Gastrocnemius medialis (tissue), 4 donors: ENCODE measurements at regions not wholly inside any gene's neighbourhood (a gene's known extent, or its start where the extent isn't known, plus 50 kb on each side); places are given as distances from the start of the nearest gene placed in this dataset.

ENCODE experiments used
- ATAC-seq, 2 donors: fragments of 150-250 bp; one replicate each; pipeline ENCODE4 v1.9.1; 2016
- DNase-seq, 2 donors: peaks; one replicate each; pipeline ENCODE4 v3.0.0-alpha.2; 2019
- H3K27ac ChIP-seq, 4 donors: fragments of 200-600 bp; sonication (generic); 1 replicate in 1 of 4; 2 replicates in 3 of 4; pipeline ENCODE4 v1.5.1; 2016 to 2018; ENCODE audit warnings: mild to moderate bottlenecking in 2 of 4, moderate library complexity in 1 of 4
- H3K27me3 ChIP-seq, 3 donors: fragments of 200-600 bp; sonication (generic) in 2 of 3; 1 replicate in 1 of 3; 2 replicates in 2 of 3; pipeline versions ENCODE4 v1.5.1 to v1.6.0; 2016 to 2019; ENCODE audit warnings: mild to moderate bottlenecking in 1 of 3, moderate library complexity in 1 of 3
- H3K36me3 ChIP-seq, 2 donors: fragments of 200-600 bp; sonication (generic) in 1 of 2; one replicate each; pipeline ENCODE4 v1.5.1; 2017 to 2018
- H3K4me1 ChIP-seq, 2 donors: fragments of 200-600 bp; sonication (generic) in 1 of 2; one replicate each; pipeline ENCODE4 v1.5.1; 2016 to 2017; ENCODE audit warnings: mild to moderate bottlenecking in 2 of 2
- H3K4me3 ChIP-seq, 4 donors: fragments of 200-600 bp; sonication (generic) in 3 of 4; 1 replicate in 1 of 4; 2 replicates in 3 of 4; pipeline ENCODE4 v1.5.1; 2016 to 2019; ENCODE audit warnings: mild to moderate bottlenecking in 2 of 4
- H3K9me3 ChIP-seq, 3 donors: fragments of 200-600 bp; sonication (generic) in 2 of 3; 1 replicate in 1 of 3; 2 replicates in 2 of 3; pipeline ENCODE4 v1.5.1; 2016 to 2019
- POLR2A ChIP-seq, 2 donors: fragments of 450-650 bp; IDR thresholded peaks; one replicate each; pipeline ENCODE4 v1.6.1; 2017; ENCODE audit warnings: antibody characterized with exemption in 2 of 2, mild to moderate bottlenecking in 2 of 2, moderate library complexity in 2 of 2
- in situ Hi-C, 4 donors: fragments of 200-750 bp; cut with MboI; loops; one replicate each; pipeline versions ENCODE4 v1.15.0 to v1.8.0; 2017; ENCODE audit warnings: low sequenced_read_pairs in 4 of 4
- intact Hi-C: fragments of 100-400 bp; cut with DNase I; formaldehyde crosslinking; loops from one replicate; pipeline ENCODE4 v1.15.1; 2023; ENCODE audit warnings: low total_unique reads
- TF ChIP-seq, protein P1 (sequence below), 5 experiments: fragments of 450-650 bp in 3 of 5; fragments of 200-600 bp in 2 of 5; sonication (generic) in 2 of 5; IDR thresholded peaks in 4 of 5; conservative IDR thresholded peaks in 1 of 5; 1 replicate in 4 of 5; 2 replicates in 1 of 5; pipeline ENCODE4 v1.5.1; 2016 to 2019; ENCODE audit warnings: antibody characterized with exemption in 5 of 5, mild to moderate bottlenecking in 3 of 5, moderate library complexity in 3 of 5

- intact Hi-C loops (loop anchor here (5.0 kb wide), 1 partner anchor 51 kb away; no protein-coding TSS in a partner anchor), in situ Hi-C loops (no loop called here)
- H3K27ac ChIP-seq, result peak overlapping the region; percentile 56 to 70 (median 62)
- ATAC-seq, result no peak
- peaks cover 0 to 24% of the 10 kb centered on the region in 2 donors for H3K4me1 ChIP-seq
- DNase-seq, result no peak
- no peaks in the 10 kb centered on the region for H3K27me3 ChIP-seq
- H3K4me3 ChIP-seq, result no peak overlapping the region
- H3K9me3 ChIP-seq, result no peaks in the 10 kb centered on the region
- TF ChIP-seq POLR2A (IDR thresholded peaks at IDR 0.05), result no peak
- TF ChIP-seq, protein P1, sequence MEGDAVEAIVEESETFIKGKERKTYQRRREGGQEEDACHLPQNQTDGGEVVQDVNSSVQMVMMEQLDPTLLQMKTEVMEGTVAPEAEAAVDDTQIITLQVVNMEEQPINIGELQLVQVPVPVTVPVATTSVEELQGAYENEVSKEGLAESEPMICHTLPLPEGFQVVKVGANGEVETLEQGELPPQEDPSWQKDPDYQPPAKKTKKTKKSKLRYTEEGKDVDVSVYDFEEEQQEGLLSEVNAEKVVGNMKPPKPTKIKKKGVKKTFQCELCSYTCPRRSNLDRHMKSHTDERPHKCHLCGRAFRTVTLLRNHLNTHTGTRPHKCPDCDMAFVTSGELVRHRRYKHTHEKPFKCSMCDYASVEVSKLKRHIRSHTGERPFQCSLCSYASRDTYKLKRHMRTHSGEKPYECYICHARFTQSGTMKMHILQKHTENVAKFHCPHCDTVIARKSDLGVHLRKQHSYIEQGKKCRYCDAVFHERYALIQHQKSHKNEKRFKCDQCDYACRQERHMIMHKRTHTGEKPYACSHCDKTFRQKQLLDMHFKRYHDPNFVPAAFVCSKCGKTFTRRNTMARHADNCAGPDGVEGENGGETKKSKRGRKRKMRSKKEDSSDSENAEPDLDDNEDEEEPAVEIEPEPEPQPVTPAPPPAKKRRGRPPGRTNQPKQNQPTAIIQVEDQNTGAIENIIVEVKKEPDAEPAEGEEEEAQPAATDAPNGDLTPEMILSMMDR (IDR thresholded peaks at IDR 0.05 in 4 of 5, conservative IDR thresholded peaks at IDR 0.05 in 1 of 5), result no peak
- no peaks in the 10 kb centered on the region for H3K36me3 ChIP-seq
Observed at GRCh38 chr3:16112910-16113504, 61.5 kb upstream of the GALNT15 start.

GRCh38 chr3:16113704-16114103 is 60.8 kb upstream of the GALNT15 start:
- H3K27ac ChIP-seq, result peak overlapping the region; percentile 56 to 70 (median 62)

GRCh38 chr3:16114429-16114828 is 60.1 kb upstream of the GALNT15 start:
- Histone ChIP-seq H3K27ac (peak overlapping the region; percentile 56 to 70 (median 62)), H3K4me3 (no peak overlapping the region), H3K9me3 (no peaks in the 10 kb centered on the region), H3K4me1 (peaks cover 4 to 19% of the 10 kb centered on the region in 2 donors), H3K27me3 (no peaks in the 10 kb centered on the region), H3K36me3 (no peaks in the 10 kb centered on the region)
- intact Hi-C loops, result loop anchor here (5.0 kb wide), 1 partner anchor 52 kb away; no protein-coding TSS in a partner anchor
- in situ Hi-C loops, result no loop called here
- DNase-seq, result no peak
- TF ChIP-seq, protein P1 (IDR thresholded peaks at IDR 0.05 in 4 of 5, conservative IDR thresholded peaks at IDR 0.05 in 1 of 5), result no peak
- ATAC-seq, result peak; percentile 37 to 47

More at GRCh38 chr3:16113704-16114103, 60.8 kb upstream of the GALNT15 start:
- in situ Hi-C loops (no loop called here), intact Hi-C loops (loop anchor here (5.0 kb wide), 1 partner anchor 51 kb away; no protein-coding TSS in a partner anchor)
- no peaks in the 10 kb centered on the region for H3K9me3 ChIP-seq
- ATAC-seq (peak; percentile 41 to 49), DNase-seq (peak in 1 of 2 donors; percentile 46)
- H3K4me3 ChIP-seq, result no peak overlapping the region
- H3K36me3 ChIP-seq, result no peaks in the 10 kb centered on the region
- H3K4me1 ChIP-seq, result peaks cover 4 to 24% of the 10 kb centered on the region in 2 donors
- H3K27me3 ChIP-seq, result no peaks in the 10 kb centered on the region
- TF ChIP-seq, protein P1 (IDR thresholded peaks at IDR 0.05 in 4 of 5, conservative IDR thresholded peaks at IDR 0.05 in 1 of 5), result no peak
- no peak for TF ChIP-seq POLR2A (IDR thresholded peaks at IDR 0.05)

DNA sequence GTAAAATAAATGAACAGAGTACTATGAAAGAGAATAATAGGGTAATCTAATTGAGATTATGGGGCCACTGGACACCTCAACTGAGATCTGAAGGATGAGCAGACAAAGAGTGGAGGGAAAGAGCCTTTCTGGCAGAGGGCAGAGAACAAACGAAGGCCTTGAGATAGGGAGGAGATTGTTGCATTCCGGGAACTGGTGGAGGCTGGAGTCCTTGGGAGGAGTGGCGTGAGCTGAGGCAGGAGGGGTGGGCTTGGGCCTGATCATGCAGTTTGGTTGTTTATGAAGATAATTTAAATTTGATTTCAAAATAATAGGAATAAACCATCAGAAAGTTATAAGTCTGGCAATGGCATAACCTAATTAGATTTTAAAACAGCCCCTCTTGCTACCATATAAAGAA is 59.5 kb upstream of the GALNT15 start:
- no peak overlapping the region for H3K4me3 ChIP-seq
- no peaks in the 10 kb centered on the region for H3K9me3 ChIP-seq
- DNase-seq (no peak), ATAC-seq (no peak)
- peak overlapping the region; percentile 56 to 70 (median 62) for H3K27ac ChIP-seq
- H3K4me1 ChIP-seq, result peaks cover 9 to 22% of the 10 kb centered on the region in 2 donors
- no peaks in the 10 kb centered on the region for H3K36me3 ChIP-seq
- in situ Hi-C loops (no loop called here), intact Hi-C loops (loop anchor here (5.0 kb wide), 1 partner anchor 53 kb away; no protein-coding TSS in a partner anchor)
- H3K27me3 ChIP-seq, result no peaks in the 10 kb centered on the region
- TF ChIP-seq, protein P1 (IDR thresholded peaks at IDR 0.05 in 4 of 5, conservative IDR thresholded peaks at IDR 0.05 in 1 of 5), result no peak
- TF ChIP-seq POLR2A (IDR thresholded peaks at IDR 0.05), result no peak
